ENCODE measurements at regions not wholly inside any gene's neighbourhood (a gene's known extent, or its start where the extent isn't known, plus 50 kb on each side); places are given as distances from the start of the nearest gene placed in this dataset.

- no peaks in the 10 kb centered on the region for H3K4me1 Mint-ChIP-seq
- ChIA-PET POLR2A (no interaction called here), CTCF (no interaction called here)
- no peak for DNase-seq
- no peak overlapping the region for H3K27ac Mint-ChIP-seq
- H3K9me3 Mint-ChIP-seq (ENCODE audit: low read depth), result peaks cover 2% of the 10 kb centered on the region
- no peak for ATAC-seq
- intact Hi-C loops (cut with DNase I, micrococcal nuclease), result no loop called here
- no peaks in the 10 kb centered on the region for H3K27me3 Mint-ChIP-seq
- no peaks in the 10 kb centered on the region for H3K36me3 Mint-ChIP-seq (ENCODE audit: low read depth)
- H3K4me3 Mint-ChIP-seq, result no peak overlapping the region
These were observed 656.0 kb downstream of the OTOL1 start for GRCh38 chr3:162152636-162153035.

- ChIA-PET POLR2A (no interaction called here), CTCF (no interaction called here)
- H3K27me3 Mint-ChIP-seq, result no peaks in the 10 kb centered on the region
- DNase-seq, result no peak
- intact Hi-C loops (cut with DNase I, micrococcal nuclease), result no loop called here
- no peak overlapping the region for H3K27ac Mint-ChIP-seq
- no peaks in the 10 kb centered on the region for H3K36me3 Mint-ChIP-seq (ENCODE audit: low read depth)
- H3K4me3 Mint-ChIP-seq, result no peak overlapping the region
- H3K4me1 Mint-ChIP-seq, result no peaks in the 10 kb centered on the region
- ATAC-seq, result no peak
- H3K9me3 Mint-ChIP-seq (ENCODE audit: low read depth), result peaks cover 10% of the 10 kb centered on the region
These were observed 665.0 kb downstream of the OTOL1 start for GRCh38 chr3:162161595-162161994.

- CTCF ChIA-PET, result no interaction called here
These were observed 668.7 kb downstream of the OTOL1 start for GRCh38 chr3:162165346-162165745.

GRCh38 chr3:162166543-162166942 lies 669.9 kb downstream of the OTOL1 start:
- ChIA-PET POLR2A (no interaction called here), CTCF (no interaction called here)
- no peak for ATAC-seq
- intact Hi-C loops (cut with DNase I, micrococcal nuclease), result no loop called here
- DNase-seq, result no peak
- Mint-ChIP-seq H3K36me3 (ENCODE audit: low read depth) (no peaks in the 10 kb centered on the region), H3K27me3 (no peaks in the 10 kb centered on the region), H3K27ac (no peak overlapping the region), H3K4me3 (no peak overlapping the region), H3K4me1 (no peaks in the 10 kb centered on the region), H3K9me3 (ENCODE audit: low read depth) (no peaks in the 10 kb centered on the region)

More at GRCh38 chr3:162165346-162165745, 668.7 kb downstream of the OTOL1 start:
- no peak overlapping the region for H3K27ac Mint-ChIP-seq
- no peaks in the 10 kb centered on the region for H3K4me1 Mint-ChIP-seq
- POLR2A ChIA-PET, result no interaction called here
- no peaks in the 10 kb centered on the region for H3K9me3 Mint-ChIP-seq (ENCODE audit: low read depth)
- no peak for DNase-seq
- H3K36me3 Mint-ChIP-seq (ENCODE audit: low read depth), result no peaks in the 10 kb centered on the region
- no peak for ATAC-seq
- intact Hi-C loops (cut with DNase I, micrococcal nuclease), result no loop called here
- no peak overlapping the region for H3K4me3 Mint-ChIP-seq
- no peaks in the 10 kb centered on the region for H3K27me3 Mint-ChIP-seq

GRCh38 chr3:162168715-162169114 lies 672.1 kb downstream of the OTOL1 start:
- intact Hi-C loops (cut with DNase I, micrococcal nuclease), result no loop called here
- no peaks in the 10 kb centered on the region for H3K27me3 Mint-ChIP-seq
- no peak for ATAC-seq
- H3K9me3 Mint-ChIP-seq (ENCODE audit: low read depth), result peaks cover 7% of the 10 kb centered on the region
- POLR2A ChIA-PET, result no interaction called here
- no peak overlapping the region for H3K4me3 Mint-ChIP-seq
- no peaks in the 10 kb centered on the region for H3K4me1 Mint-ChIP-seq
- H3K36me3 Mint-ChIP-seq (ENCODE audit: low read depth), result no peaks in the 10 kb centered on the region
- CTCF ChIA-PET, result no interaction called here
- no peak overlapping the region for H3K27ac Mint-ChIP-seq
- no peak for DNase-seq

GRCh38 chr3:162170581-162170980 lies 674.0 kb downstream of the OTOL1 start:
- no peaks in the 10 kb centered on the region for H3K27me3 Mint-ChIP-seq

GRCh38 chr3:162171970-162172369 lies 675.4 kb downstream of the OTOL1 start:
- DNase-seq, result no peak
- Mint-ChIP-seq H3K9me3 (ENCODE audit: low read depth) (peaks cover 7% of the 10 kb centered on the region), H3K27me3 (no peaks in the 10 kb centered on the region), H3K27ac (no peak overlapping the region), H3K36me3 (ENCODE audit: low read depth) (no peaks in the 10 kb centered on the region), H3K4me1 (no peaks in the 10 kb centered on the region), H3K4me3 (no peak overlapping the region)
- intact Hi-C loops (cut with DNase I, micrococcal nuclease), result no loop called here
- CTCF ChIA-PET, result no interaction called here
- ATAC-seq, result no peak
- POLR2A ChIA-PET, result no interaction called here

More at GRCh38 chr3:162170581-162170980, 674.0 kb downstream of the OTOL1 start:
- POLR2A ChIA-PET, result no interaction called here
- Mint-ChIP-seq H3K4me3 (no peak overlapping the region), H3K4me1 (no peaks in the 10 kb centered on the region), H3K36me3 (ENCODE audit: low read depth) (no peaks in the 10 kb centered on the region), H3K27ac (no peak overlapping the region), H3K9me3 (ENCODE audit: low read depth) (peaks cover 7% of the 10 kb centered on the region)
- CTCF ChIA-PET, result no interaction called here
- ATAC-seq, result no peak
- intact Hi-C loops (cut with DNase I, micrococcal nuclease), result no loop called here
- no peak for DNase-seq

- POLR2A ChIA-PET, result no interaction called here
- no peaks in the 10 kb centered on the region for H3K36me3 Mint-ChIP-seq (ENCODE audit: low read depth)
These were observed 678.5 kb downstream of the OTOL1 start for GRCh38 chr3:162175145-162175544.

GRCh38 chr3:162175878-162176277 lies 679.3 kb downstream of the OTOL1 start:
- POLR2A ChIA-PET, result no interaction called here
- H3K4me1 Mint-ChIP-seq, result no peaks in the 10 kb centered on the region
- H3K36me3 Mint-ChIP-seq (ENCODE audit: low read depth), result no peaks in the 10 kb centered on the region
- no peak overlapping the region for H3K27ac Mint-ChIP-seq
- no peak overlapping the region for H3K4me3 Mint-ChIP-seq
- peaks cover 7% of the 10 kb centered on the region for H3K9me3 Mint-ChIP-seq (ENCODE audit: low read depth)
- intact Hi-C loops (cut with DNase I, micrococcal nuclease), result no loop called here
- ATAC-seq (no peak), DNase-seq (no peak)
- CTCF ChIA-PET, result no interaction called here
- no peaks in the 10 kb centered on the region for H3K27me3 Mint-ChIP-seq

More at GRCh38 chr3:162175145-162175544, 678.5 kb downstream of the OTOL1 start:
- no peaks in the 10 kb centered on the region for H3K27me3 Mint-ChIP-seq
- no peak overlapping the region for H3K27ac Mint-ChIP-seq
- no peaks in the 10 kb centered on the region for H3K4me1 Mint-ChIP-seq
- no peak for DNase-seq
- H3K9me3 Mint-ChIP-seq (ENCODE audit: low read depth), result peaks cover 7% of the 10 kb centered on the region
- CTCF ChIA-PET, result no interaction called here
- intact Hi-C loops (cut with DNase I, micrococcal nuclease), result no loop called here
- no peak overlapping the region for H3K4me3 Mint-ChIP-seq
- no peak for ATAC-seq

GRCh38 chr3:162183440-162183839 lies 686.8 kb downstream of the OTOL1 start:
- ATAC-seq (no peak), DNase-seq (no peak)
- intact Hi-C loops (cut with DNase I, micrococcal nuclease), result no loop called here
- no peaks in the 10 kb centered on the region for H3K4me1 Mint-ChIP-seq
- POLR2A ChIA-PET, result no interaction called here
- H3K27ac Mint-ChIP-seq, result no peak overlapping the region
- CTCF ChIA-PET, result no interaction called here
- peaks cover 6% of the 10 kb centered on the region for H3K9me3 Mint-ChIP-seq (ENCODE audit: low read depth)
- no peak overlapping the region for H3K4me3 Mint-ChIP-seq
- no peaks in the 10 kb centered on the region for H3K27me3 Mint-ChIP-seq
- H3K36me3 Mint-ChIP-seq (ENCODE audit: low read depth), result no peaks in the 10 kb centered on the region

- CTCF ChIA-PET, result no interaction called here
- no peaks in the 10 kb centered on the region for H3K4me1 Mint-ChIP-seq
- peaks cover 12% of the 10 kb centered on the region for H3K9me3 Mint-ChIP-seq (ENCODE audit: low read depth)
- no peak overlapping the region for H3K4me3 Mint-ChIP-seq
- no peaks in the 10 kb centered on the region for H3K36me3 Mint-ChIP-seq (ENCODE audit: low read depth)
- no peak for ATAC-seq
- no peak for DNase-seq
- H3K27me3 Mint-ChIP-seq, result no peaks in the 10 kb centered on the region
- POLR2A ChIA-PET, result no interaction called here
- H3K27ac Mint-ChIP-seq, result no peak overlapping the region
- intact Hi-C loops (cut with DNase I, micrococcal nuclease), result loop anchor here in 1 of 2 experiments (10.0 kb wide), 1 partner anchor 338 kb away; no protein-coding TSS in a partner anchor
These were observed 695.9 kb downstream of the OTOL1 start for GRCh38 chr3:162192340-162193029.

GRCh38 chr3:162193148-162194095 lies 696.8 kb downstream of the OTOL1 start:
- ATAC-seq (no peak), DNase-seq (no peak)
- POLR2A ChIA-PET, result no interaction called here
- Mint-ChIP-seq H3K27ac (no peak overlapping the region), H3K27me3 (no peaks in the 10 kb centered on the region), H3K36me3 (ENCODE audit: low read depth) (no peaks in the 10 kb centered on the region), H3K4me3 (no peak overlapping the region), H3K4me1 (no peaks in the 10 kb centered on the region), H3K9me3 (ENCODE audit: low read depth) (peaks cover 12% of the 10 kb centered on the region)
- intact Hi-C loops (cut with DNase I, micrococcal nuclease), result loop anchor here in 1 of 2 experiments (10.0 kb wide), 1 partner anchor 339 kb away; no protein-coding TSS in a partner anchor
- CTCF ChIA-PET, result no interaction called here
